ENCODE measurements at regions not wholly inside any gene's neighbourhood (a gene's known extent, or its start where the extent isn't known, plus 50 kb on each side); places are given as distances from the start of the nearest gene placed in this dataset.

- TF ChIP-seq, protein P1, sequence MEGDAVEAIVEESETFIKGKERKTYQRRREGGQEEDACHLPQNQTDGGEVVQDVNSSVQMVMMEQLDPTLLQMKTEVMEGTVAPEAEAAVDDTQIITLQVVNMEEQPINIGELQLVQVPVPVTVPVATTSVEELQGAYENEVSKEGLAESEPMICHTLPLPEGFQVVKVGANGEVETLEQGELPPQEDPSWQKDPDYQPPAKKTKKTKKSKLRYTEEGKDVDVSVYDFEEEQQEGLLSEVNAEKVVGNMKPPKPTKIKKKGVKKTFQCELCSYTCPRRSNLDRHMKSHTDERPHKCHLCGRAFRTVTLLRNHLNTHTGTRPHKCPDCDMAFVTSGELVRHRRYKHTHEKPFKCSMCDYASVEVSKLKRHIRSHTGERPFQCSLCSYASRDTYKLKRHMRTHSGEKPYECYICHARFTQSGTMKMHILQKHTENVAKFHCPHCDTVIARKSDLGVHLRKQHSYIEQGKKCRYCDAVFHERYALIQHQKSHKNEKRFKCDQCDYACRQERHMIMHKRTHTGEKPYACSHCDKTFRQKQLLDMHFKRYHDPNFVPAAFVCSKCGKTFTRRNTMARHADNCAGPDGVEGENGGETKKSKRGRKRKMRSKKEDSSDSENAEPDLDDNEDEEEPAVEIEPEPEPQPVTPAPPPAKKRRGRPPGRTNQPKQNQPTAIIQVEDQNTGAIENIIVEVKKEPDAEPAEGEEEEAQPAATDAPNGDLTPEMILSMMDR (IDR thresholded peaks at IDR 0.05; ENCODE audit: low read length): no peak
- TF ChIP-seq EZH2phosphoT487 (IDR thresholded peaks at IDR 0.05; ENCODE audit: low read length) (no peak), EZH2 (optimal IDR thresholded peaks at IDR 0.05; ENCODE audit: low read depth, low read length) (no peak)
Observed at GRCh38 chr2:15839426-15840124, 100.8 kb upstream of the MYCN start.
